HepG2 (cell line): ENCODE measurements at regions not wholly inside any gene's neighbourhood (a gene's known extent, or its start where the extent isn't known, plus 50 kb on each side); places are given as distances from the start of the nearest gene placed in this dataset.

ENCODE experiments used
- CAMTA2 ChIP-seq: sonication (generic); formaldehyde crosslinking; IDR thresholded peaks from 2 replicates; pipeline ENCODE4 v1.4.0; 2020; ENCODE audit warnings: mild to moderate bottlenecking, missing genetic modification reagents, borderline replicate concordance
- KLF6 ChIP-seq: IDR thresholded peaks from 2 replicates; pipeline ENCODE4 v1.8.0; 2016; ENCODE audit warnings: missing biosample characterization, missing genetic modification reagents
- NFATC3 ChIP-seq: sonication (generic); formaldehyde crosslinking; IDR thresholded peaks from 2 replicates; pipeline ENCODE4 v1.5.1; 2020; ENCODE audit warnings: mild to moderate bottlenecking, missing genetic modification reagents
- XRCC5 ChIP-seq: fragments of 200-400 bp; formaldehyde crosslinking; optimal IDR thresholded peaks from 2 replicates; pipeline ENCODE3; 2017; ENCODE audit warnings: mild to moderate bottlenecking, low read length
- ZNF3 ChIP-seq: IDR thresholded peaks from 2 replicates; pipeline ENCODE4 v1.7.0; 2017; ENCODE audit warnings: inconsistent platforms
- ZNF431 ChIP-seq: sonication (generic); formaldehyde crosslinking; IDR thresholded peaks from 2 replicates; pipeline ENCODE4 v1.9.0; 2022; ENCODE audit warnings: missing genetic modification reagents, low read depth, mild to moderate bottlenecking, borderline replicate concordance
- ZNF772 ChIP-seq: sonication (generic); formaldehyde crosslinking; IDR thresholded peaks from 2 replicates; pipeline ENCODE4 v1.5.0; 2020; ENCODE audit warnings: mild to moderate bottlenecking, missing genetic modification reagents
- TF ChIP-seq, protein P1 (sequence below): sonication (generic); formaldehyde crosslinking; IDR thresholded peaks from 2 replicates; pipeline ENCODE4 v1.4.0; 2020; ENCODE audit warnings: missing genetic modification reagents
- TF ChIP-seq, protein P2 (sequence below): sonication (generic); formaldehyde crosslinking; IDR thresholded peaks from 2 replicates; pipeline ENCODE4 v1.4.0; 2020; ENCODE audit warnings: mild to moderate bottlenecking, missing genetic modification reagents
- TF ChIP-seq, protein P3 (sequence below): sonication (generic); formaldehyde crosslinking; IDR thresholded peaks from 2 replicates; pipeline ENCODE4 v1.5.1; 2020; ENCODE audit warnings: missing genetic modification reagents, mild to moderate bottlenecking, borderline replicate concordance
- TF ChIP-seq, protein P4 (sequence below): sonication (generic); formaldehyde crosslinking; IDR thresholded peaks from 2 replicates; pipeline ENCODE4 v1.9.0; 2021; ENCODE audit warnings: missing genetic modification reagents, mild to moderate bottlenecking, borderline replicate concordance
- TF ChIP-seq, protein P5 (sequence below): sonication (generic); formaldehyde crosslinking; IDR thresholded peaks from 2 replicates; pipeline ENCODE4 v1.4.0; 2020; ENCODE audit warnings: missing genetic modification reagents, mild to moderate bottlenecking, borderline replicate concordance

DNA sequence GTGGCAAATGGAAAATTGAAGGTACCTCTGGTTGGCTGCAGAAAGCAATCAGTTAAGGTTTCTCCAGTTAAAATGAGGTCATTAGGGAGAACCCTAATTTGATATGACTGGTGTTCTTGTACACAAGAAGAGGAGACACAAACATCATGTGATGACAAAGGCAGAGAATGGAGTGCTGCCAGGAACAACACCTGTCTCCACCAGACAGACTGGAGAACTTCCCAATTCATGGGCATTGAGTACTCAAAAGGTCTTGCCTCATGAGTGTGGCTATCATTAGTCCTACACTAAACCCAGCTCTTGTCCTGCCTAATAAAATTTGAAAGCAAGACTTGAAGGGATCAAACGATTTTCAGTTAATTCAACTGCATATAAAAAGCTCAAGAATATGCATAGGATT is 152.6 kb downstream of the PTPN20 start (continued):
- TF ChIP-seq, protein P1, sequence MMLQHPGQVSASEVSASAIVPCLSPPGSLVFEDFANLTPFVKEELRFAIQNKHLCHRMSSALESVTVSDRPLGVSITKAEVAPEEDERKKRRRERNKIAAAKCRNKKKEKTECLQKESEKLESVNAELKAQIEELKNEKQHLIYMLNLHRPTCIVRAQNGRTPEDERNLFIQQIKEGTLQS, result no peak
- TF ChIP-seq ZNF772 (CRISPR knock-in tag) (no peak), ZNF431 (CRISPR knock-in tag) (no peak), CAMTA2 (CRISPR knock-in tag) (no peak), XRCC5 (no peak), ZNF3 (CRISPR knock-in tag) (no peak), NFATC3 (CRISPR knock-in tag) (no peak), KLF6 (CRISPR knock-in tag) (no peak)
- TF ChIP-seq, protein P2, sequence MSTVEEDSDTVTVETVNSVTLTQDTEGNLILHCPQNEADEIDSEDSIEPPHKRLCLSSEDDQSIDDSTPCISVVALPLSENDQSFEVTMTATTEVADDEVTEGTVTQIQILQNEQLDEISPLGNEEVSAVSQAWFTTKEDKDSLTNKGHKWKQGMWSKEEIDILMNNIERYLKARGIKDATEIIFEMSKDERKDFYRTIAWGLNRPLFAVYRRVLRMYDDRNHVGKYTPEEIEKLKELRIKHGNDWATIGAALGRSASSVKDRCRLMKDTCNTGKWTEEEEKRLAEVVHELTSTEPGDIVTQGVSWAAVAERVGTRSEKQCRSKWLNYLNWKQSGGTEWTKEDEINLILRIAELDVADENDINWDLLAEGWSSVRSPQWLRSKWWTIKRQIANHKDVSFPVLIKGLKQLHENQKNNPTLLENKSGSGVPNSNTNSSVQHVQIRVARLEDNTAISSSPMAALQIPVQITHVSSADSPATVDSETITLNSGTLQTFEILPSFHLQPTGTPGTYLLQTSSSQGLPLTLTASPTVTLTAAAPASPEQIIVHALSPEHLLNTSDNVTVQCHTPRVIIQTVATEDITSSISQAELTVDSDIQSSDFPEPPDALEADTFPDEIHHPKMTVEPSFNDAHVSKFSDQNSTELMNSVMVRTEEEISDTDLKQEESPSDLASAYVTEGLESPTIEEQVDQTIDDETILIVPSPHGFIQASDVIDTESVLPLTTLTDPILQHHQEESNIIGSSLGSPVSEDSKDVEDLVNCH, result no peak
- TF ChIP-seq, protein P3, sequence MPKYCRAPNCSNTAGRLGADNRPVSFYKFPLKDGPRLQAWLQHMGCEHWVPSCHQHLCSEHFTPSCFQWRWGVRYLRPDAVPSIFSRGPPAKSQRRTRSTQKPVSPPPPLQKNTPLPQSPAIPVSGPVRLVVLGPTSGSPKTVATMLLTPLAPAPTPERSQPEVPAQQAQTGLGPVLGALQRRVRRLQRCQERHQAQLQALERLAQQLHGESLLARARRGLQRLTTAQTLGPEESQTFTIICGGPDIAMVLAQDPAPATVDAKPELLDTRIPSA (CRISPR knock-in tag), result no peak
- TF ChIP-seq, protein P4, sequence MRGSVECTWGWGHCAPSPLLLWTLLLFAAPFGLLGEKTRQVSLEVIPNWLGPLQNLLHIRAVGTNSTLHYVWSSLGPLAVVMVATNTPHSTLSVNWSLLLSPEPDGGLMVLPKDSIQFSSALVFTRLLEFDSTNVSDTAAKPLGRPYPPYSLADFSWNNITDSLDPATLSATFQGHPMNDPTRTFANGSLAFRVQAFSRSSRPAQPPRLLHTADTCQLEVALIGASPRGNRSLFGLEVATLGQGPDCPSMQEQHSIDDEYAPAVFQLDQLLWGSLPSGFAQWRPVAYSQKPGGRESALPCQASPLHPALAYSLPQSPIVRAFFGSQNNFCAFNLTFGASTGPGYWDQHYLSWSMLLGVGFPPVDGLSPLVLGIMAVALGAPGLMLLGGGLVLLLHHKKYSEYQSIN (CRISPR knock-in tag), result no peak
- TF ChIP-seq, protein P5, sequence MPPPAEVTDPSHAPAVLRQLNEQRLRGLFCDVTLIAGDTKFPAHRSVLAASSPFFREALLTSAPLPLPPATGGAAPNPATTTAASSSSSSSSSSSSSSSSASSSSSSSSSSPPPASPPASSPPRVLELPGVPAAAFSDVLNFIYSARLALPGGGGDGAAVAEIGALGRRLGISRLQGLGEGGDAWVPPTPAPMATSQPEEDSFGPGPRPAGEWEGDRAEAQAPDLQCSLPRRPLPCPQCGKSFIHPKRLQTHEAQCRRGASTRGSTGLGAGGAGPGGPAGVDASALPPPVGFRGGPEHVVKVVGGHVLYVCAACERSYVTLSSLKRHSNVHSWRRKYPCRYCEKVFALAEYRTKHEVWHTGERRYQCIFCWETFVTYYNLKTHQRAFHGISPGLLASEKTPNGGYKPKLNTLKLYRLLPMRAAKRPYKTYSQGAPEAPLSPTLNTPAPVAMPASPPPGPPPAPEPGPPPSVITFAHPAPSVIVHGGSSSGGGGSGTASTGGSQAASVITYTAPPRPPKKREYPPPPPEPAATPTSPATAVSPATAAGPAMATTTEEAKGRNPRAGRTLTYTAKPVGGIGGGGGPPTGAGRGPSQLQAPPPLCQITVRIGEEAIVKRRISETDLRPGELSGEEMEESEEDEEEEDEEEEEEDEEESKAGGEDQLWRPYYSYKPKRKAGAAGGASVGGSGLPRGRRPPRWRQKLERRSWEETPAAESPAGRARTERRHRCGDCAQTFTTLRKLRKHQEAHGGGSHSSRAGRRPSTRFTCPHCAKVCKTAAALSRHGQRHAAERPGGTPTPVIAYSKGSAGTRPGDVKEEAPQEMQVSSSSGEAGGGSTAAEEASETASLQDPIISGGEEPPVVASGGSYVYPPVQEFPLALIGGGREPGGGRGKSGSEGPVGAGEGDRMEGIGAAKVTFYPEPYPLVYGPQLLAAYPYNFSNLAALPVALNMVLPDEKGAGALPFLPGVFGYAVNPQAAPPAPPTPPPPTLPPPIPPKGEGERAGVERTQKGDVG, result no peak
